ENCODE measurements at regions not wholly inside any gene's neighbourhood (a gene's known extent, or its start where the extent isn't known, plus 50 kb on each side); places are given as distances from the start of the nearest gene placed in this dataset.

GRCh38 chr9:21615446-21615845, 133.3 kb upstream of the IFNE start:
- no CpG with 5 or more reads among the region's 4 CpGs for WGBS (ENCODE audit: insufficient coverage)
- no peak overlapping the region for H2AFZ ChIP-seq (ENCODE audit: insufficient read depth, low read depth, low read length, poor library complexity, severe bottlenecking)
- no peak overlapping the region for H3K4me2 ChIP-seq (replicated peaks; ENCODE audit: low read depth, low read length, poor library complexity, severe bottlenecking)
- no peak overlapping the region for H3K27ac ChIP-seq (ENCODE audit: low read length in 2 of 2)
- H3K27me3 ChIP-seq (replicated peaks in 1 of 4; ENCODE audit: control extremely low read depth in 1 of 4, control insufficient read depth in 3 of 4, insufficient read depth in 4 of 4, low read length in 3 of 4): peaks cover 0 to 3% (median 0%) of the 10 kb centered on the region in 4 experiments
- ChIA-PET POLR2A (no interaction called here), CTCF (no interaction called here)
- Mint-ChIP-seq H3K4me1 (no peaks in the 10 kb centered on the region), H3K27ac (no peak overlapping the region), H3K27me3 (peaks cover 3% of the 10 kb centered on the region), H3K9me3 (ENCODE audit: insufficient read depth) (no peaks in the 10 kb centered on the region), H3K4me3 (no peak overlapping the region)
- DNase-seq: no peak
- no peaks in the 10 kb centered on the region for H3K36me3 ChIP-seq (replicated peaks in 1 of 2; ENCODE audit: control extremely low read depth in 1 of 2, control insufficient read depth in 1 of 2, extremely low read depth in 1 of 2, insufficient read depth in 2 of 2, low read length in 1 of 2)
- no peaks in the 10 kb centered on the region for H3K4me1 ChIP-seq (ENCODE audit: control insufficient read depth in 2 of 2, insufficient read depth in 2 of 2, low read length in 2 of 2)
- intact Hi-C loops (cut with micrococcal nuclease): no loop called here
- H3K9ac ChIP-seq (ENCODE audit: low read length): no peak overlapping the region
- H3K4me3 ChIP-seq (ENCODE audit: control extremely low read depth in 1 of 5, extremely low read depth in 1 of 5, insufficient read depth in 1 of 5, low read depth in 2 of 5, low read length in 4 of 5): no peak overlapping the region
- no peak for ATAC-seq (ENCODE audit: low read depth)
- H3K79me2 ChIP-seq (ENCODE audit: control insufficient read depth, insufficient read depth, low read length): no peaks in the 10 kb centered on the region
- TF ChIP-seq, protein P1, sequence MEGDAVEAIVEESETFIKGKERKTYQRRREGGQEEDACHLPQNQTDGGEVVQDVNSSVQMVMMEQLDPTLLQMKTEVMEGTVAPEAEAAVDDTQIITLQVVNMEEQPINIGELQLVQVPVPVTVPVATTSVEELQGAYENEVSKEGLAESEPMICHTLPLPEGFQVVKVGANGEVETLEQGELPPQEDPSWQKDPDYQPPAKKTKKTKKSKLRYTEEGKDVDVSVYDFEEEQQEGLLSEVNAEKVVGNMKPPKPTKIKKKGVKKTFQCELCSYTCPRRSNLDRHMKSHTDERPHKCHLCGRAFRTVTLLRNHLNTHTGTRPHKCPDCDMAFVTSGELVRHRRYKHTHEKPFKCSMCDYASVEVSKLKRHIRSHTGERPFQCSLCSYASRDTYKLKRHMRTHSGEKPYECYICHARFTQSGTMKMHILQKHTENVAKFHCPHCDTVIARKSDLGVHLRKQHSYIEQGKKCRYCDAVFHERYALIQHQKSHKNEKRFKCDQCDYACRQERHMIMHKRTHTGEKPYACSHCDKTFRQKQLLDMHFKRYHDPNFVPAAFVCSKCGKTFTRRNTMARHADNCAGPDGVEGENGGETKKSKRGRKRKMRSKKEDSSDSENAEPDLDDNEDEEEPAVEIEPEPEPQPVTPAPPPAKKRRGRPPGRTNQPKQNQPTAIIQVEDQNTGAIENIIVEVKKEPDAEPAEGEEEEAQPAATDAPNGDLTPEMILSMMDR (IDR thresholded peaks at IDR 0.05): no peak
- TF ChIP-seq EZH2 (IDR thresholded peaks at IDR 0.05; ENCODE audit: borderline replicate concordance, insufficient read depth, low read depth, low read length, poor library complexity, severe bottlenecking): no peak
- no peaks in the 10 kb centered on the region for H4K20me1 ChIP-seq (ENCODE audit: control insufficient read depth, insufficient read depth, low read length, poor library complexity, severe bottlenecking)
- no peaks in the 10 kb centered on the region for H3K9me3 ChIP-seq (ENCODE audit: control extremely low read depth in 1 of 3, control insufficient read depth in 2 of 3, insufficient read depth in 1 of 3, low read length in 2 of 3)

GRCh38 chr9:21616082-21616778, 134.1 kb upstream of the IFNE start:
- no peaks in the 10 kb centered on the region for H3K4me1 Mint-ChIP-seq
- no peaks in the 10 kb centered on the region for H3K79me2 ChIP-seq (ENCODE audit: control insufficient read depth, insufficient read depth, low read length)
- H3K27me3 ChIP-seq (replicated peaks in 1 of 4; ENCODE audit: control extremely low read depth in 1 of 4, control insufficient read depth in 3 of 4, insufficient read depth in 4 of 4, low read length in 3 of 4): peaks cover 0 to under 1% (median 0%) of the 10 kb centered on the region in 4 experiments
- H2AFZ ChIP-seq (ENCODE audit: insufficient read depth, low read depth, low read length, poor library complexity, severe bottlenecking): no peak overlapping the region
- H3K27ac ChIP-seq (ENCODE audit: low read length in 2 of 2): no peak overlapping the region
- POLR2A ChIA-PET: no interaction called here
- no peaks in the 10 kb centered on the region for H3K36me3 ChIP-seq (replicated peaks in 1 of 2; ENCODE audit: control extremely low read depth in 1 of 2, control insufficient read depth in 1 of 2, extremely low read depth in 1 of 2, insufficient read depth in 2 of 2, low read length in 1 of 2)
- CTCF ChIA-PET: no interaction called here
- TF ChIP-seq, protein P1 (IDR thresholded peaks at IDR 0.05): no peak
- TF ChIP-seq EZH2 (IDR thresholded peaks at IDR 0.05; ENCODE audit: borderline replicate concordance, insufficient read depth, low read depth, low read length, poor library complexity, severe bottlenecking): no peak
- WGBS (ENCODE audit: insufficient coverage): 96% methylated on average over 2 of the region's 6 CpGs
- no peak overlapping the region for H3K9ac ChIP-seq (ENCODE audit: low read length)
- H3K27ac Mint-ChIP-seq: no peak overlapping the region
- H3K4me3 ChIP-seq (ENCODE audit: control extremely low read depth in 1 of 5, extremely low read depth in 1 of 5, insufficient read depth in 1 of 5, low read depth in 2 of 5, low read length in 4 of 5): no peak overlapping the region
- ATAC-seq (ENCODE audit: low read depth) (no peak), DNase-seq (no peak)
- H3K27me3 Mint-ChIP-seq: peaks cover 3% of the 10 kb centered on the region
- no peaks in the 10 kb centered on the region for H3K4me1 ChIP-seq (ENCODE audit: control insufficient read depth in 2 of 2, insufficient read depth in 2 of 2, low read length in 2 of 2)
- no peak overlapping the region for H3K4me3 Mint-ChIP-seq
- intact Hi-C loops (cut with micrococcal nuclease): no loop called here
- no peak overlapping the region for H3K4me2 ChIP-seq (replicated peaks; ENCODE audit: low read depth, low read length, poor library complexity, severe bottlenecking)
- H4K20me1 ChIP-seq (ENCODE audit: control insufficient read depth, insufficient read depth, low read length, poor library complexity, severe bottlenecking): no peaks in the 10 kb centered on the region
- H3K9me3 ChIP-seq (ENCODE audit: control extremely low read depth in 1 of 3, control insufficient read depth in 2 of 3, insufficient read depth in 1 of 3, low read length in 2 of 3): no peaks in the 10 kb centered on the region
- H3K9me3 Mint-ChIP-seq (ENCODE audit: insufficient read depth): no peaks in the 10 kb centered on the region
